ENCODE measurements at regions not wholly inside any gene's neighbourhood (a gene's known extent, or its start where the extent isn't known, plus 50 kb on each side); places are given as distances from the start of the nearest gene placed in this dataset.

DNA sequence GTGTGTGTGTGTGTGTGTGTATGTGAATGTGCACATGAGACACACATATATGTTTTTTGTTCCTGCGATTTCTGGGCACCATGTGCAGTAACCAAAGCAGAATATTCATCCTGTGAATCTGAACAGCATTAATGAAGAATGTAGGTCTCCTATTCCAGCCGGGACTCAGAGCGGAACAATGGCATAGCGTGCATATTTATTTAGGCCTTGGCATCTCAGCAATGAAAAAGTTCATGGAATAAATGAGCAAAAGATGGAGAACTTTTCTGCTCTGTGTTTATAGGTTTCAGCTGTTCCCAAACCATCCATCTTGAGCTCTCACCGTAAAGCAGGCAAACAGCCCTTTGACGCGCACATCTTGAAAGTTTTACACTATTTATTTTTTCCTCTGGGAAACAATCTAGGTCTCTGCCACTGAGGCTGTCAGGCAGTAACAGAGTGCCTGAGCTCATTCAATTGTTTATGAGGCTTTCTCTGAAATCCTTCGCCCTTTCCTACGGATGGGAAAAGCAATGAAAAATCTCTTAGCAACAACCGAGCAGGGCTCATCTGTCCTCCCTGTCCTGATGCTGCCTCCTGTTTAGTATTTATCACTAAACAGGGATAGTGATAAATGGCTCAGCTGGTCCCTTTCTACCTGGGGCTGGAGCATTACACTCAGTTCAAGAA lies 65.9 kb upstream of the KCNK12 start:
- Histone ChIP-seq H3K9ac (ENCODE audit: low read depth in 2 of 2, low read length in 2 of 2) (no peak overlapping the region), H3K4me1 (no peaks in the 10 kb centered on the region), H3K27ac (no peak overlapping the region), H3K4me3 (no peak overlapping the region), H3K36me3 (no peaks in the 10 kb centered on the region), H3K27me3 (no peaks in the 10 kb centered on the region), H3K9me3 (no peaks in the 10 kb centered on the region)
- intact Hi-C loops (cut with DNase I) = no loop called here
- TF ChIP-seq, protein P1, sequence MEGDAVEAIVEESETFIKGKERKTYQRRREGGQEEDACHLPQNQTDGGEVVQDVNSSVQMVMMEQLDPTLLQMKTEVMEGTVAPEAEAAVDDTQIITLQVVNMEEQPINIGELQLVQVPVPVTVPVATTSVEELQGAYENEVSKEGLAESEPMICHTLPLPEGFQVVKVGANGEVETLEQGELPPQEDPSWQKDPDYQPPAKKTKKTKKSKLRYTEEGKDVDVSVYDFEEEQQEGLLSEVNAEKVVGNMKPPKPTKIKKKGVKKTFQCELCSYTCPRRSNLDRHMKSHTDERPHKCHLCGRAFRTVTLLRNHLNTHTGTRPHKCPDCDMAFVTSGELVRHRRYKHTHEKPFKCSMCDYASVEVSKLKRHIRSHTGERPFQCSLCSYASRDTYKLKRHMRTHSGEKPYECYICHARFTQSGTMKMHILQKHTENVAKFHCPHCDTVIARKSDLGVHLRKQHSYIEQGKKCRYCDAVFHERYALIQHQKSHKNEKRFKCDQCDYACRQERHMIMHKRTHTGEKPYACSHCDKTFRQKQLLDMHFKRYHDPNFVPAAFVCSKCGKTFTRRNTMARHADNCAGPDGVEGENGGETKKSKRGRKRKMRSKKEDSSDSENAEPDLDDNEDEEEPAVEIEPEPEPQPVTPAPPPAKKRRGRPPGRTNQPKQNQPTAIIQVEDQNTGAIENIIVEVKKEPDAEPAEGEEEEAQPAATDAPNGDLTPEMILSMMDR (IDR thresholded peaks at IDR 0.05) = no peak
- DNase-seq = no peak

DNA sequence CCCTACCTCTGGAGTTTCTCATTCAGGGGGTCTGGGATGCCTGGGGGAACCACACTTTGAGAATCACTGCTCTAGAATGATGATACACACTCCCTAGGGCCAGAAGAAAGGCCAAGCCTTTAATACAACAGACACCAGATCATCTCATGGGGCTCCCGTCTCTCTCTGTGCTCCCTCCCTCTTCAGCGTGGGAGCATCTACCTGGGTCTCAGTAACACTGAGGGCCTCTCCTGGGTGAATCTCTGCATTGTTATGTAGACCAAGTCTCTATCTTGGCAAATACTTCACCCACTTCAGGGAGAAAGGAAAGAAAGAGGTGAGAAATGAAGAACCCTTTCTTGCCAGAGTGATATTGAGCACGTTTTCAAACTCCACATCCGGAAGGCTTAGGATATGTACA lies 65.4 kb upstream of the KCNK12 start:
- H3K9ac ChIP-seq (ENCODE audit: low read depth in 2 of 2, low read length in 2 of 2) = no peak overlapping the region
- no peak for DNase-seq
- intact Hi-C loops (cut with DNase I) = no loop called here
- no peaks in the 10 kb centered on the region for H3K9me3 ChIP-seq
- no peaks in the 10 kb centered on the region for H3K36me3 ChIP-seq
- no peak overlapping the region for H3K4me3 ChIP-seq
- H3K27ac ChIP-seq = no peak overlapping the region
- TF ChIP-seq, protein P1 (IDR thresholded peaks at IDR 0.05) = no peak
- no peaks in the 10 kb centered on the region for H3K4me1 ChIP-seq
- H3K27me3 ChIP-seq = no peaks in the 10 kb centered on the region

DNA sequence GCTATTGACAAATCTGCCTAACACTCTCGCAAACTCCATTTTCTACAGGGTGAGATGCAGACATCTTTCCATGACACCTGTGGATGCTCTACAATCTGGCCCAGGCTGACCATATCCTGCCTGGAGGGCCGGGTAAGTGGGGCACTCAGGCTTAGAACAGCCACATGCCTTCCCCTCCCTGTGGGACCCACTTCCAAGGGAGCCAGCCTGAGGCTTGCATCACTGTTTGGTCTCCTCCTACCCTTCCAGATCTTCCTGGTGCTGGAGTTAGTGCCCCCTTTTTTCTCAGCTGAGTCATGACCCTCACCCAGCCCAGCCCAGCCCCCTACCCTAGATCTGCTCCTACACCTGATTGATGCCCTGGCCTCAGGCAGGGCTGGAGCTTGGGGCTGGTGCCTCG lies 62.0 kb upstream of the KCNK12 start:
- TF ChIP-seq, protein P1 (IDR thresholded peaks at IDR 0.05) = no peak
- no peak for DNase-seq

DNA sequence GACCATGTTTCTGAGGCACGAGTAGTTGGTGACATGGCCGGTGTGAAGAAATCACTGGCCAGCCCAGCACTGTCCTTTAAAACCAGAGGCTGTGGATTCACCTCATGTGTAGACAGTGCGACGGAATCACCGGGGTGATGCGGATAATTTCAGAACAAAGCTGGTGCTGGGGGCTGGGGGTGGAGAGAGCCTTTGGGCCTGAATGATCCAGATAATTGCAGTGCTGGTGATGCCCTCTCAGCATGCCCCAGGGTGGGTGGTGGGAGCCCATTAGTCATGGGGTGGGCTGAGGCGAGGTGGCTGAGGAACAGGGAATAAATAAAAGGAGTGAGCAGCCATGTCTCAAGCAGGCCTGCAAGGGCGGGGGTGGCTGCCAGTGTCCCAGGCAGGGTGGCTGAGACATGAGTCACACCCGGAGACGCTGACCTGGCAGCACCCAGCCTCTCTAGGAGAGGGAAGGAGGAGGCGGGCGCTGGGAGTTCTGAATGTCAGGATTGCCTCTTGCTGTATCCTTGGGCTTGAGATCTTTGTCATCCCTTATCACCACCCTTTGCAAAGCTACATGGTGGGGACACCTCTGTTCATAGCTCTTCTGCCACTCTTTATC lies 61.1 kb upstream of the KCNK12 start:
- TF ChIP-seq, protein P1 (IDR thresholded peaks at IDR 0.05) = no peak
- Histone ChIP-seq H3K4me1 (no peaks in the 10 kb centered on the region), H3K4me3 (no peak overlapping the region), H3K9me3 (no peaks in the 10 kb centered on the region), H3K36me3 (no peaks in the 10 kb centered on the region), H3K27ac (no peak overlapping the region), H3K9ac (ENCODE audit: low read depth in 2 of 2, low read length in 2 of 2) (no peak overlapping the region), H3K27me3 (no peaks in the 10 kb centered on the region)
- intact Hi-C loops (cut with DNase I) = no loop called here
- peak; percentile 46 for DNase-seq

More for the DNA sequence above, 62.0 kb upstream of the KCNK12 start:
- Histone ChIP-seq H3K27ac (no peak overlapping the region), H3K27me3 (no peaks in the 10 kb centered on the region), H3K9me3 (no peaks in the 10 kb centered on the region), H3K9ac (ENCODE audit: low read depth in 2 of 2, low read length in 2 of 2) (no peak overlapping the region), H3K4me3 (no peak overlapping the region), H3K4me1 (no peaks in the 10 kb centered on the region), H3K36me3 (no peaks in the 10 kb centered on the region)
- intact Hi-C loops (cut with DNase I) = no loop called here

DNA sequence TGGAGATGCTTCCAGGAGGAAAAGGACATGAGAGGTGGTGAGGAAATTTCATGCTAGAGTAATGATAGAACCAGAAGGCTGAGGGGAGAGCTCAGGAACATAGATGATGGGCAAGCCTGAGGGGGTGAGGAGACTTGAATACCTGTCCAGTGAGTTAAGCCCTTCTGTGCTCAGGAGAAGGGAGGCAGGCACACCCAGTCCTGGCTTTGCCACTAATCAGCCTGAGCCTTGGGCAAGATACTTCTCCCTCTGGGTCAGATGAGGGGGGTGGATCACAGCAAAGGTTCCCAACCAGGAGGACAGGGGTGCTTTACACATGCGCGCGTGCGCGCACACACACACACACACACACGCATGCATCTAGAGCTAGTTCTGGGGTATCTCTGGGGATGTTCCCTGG lies 60.5 kb upstream of the KCNK12 start:
- intact Hi-C loops (cut with DNase I) = no loop called here
- no peak for DNase-seq
- H3K27ac ChIP-seq = no peak overlapping the region
- no peaks in the 10 kb centered on the region for H3K4me1 ChIP-seq
- H3K9ac ChIP-seq (ENCODE audit: low read depth in 2 of 2, low read length in 2 of 2) = no peak overlapping the region
- H3K36me3 ChIP-seq = no peaks in the 10 kb centered on the region
- no peaks in the 10 kb centered on the region for H3K27me3 ChIP-seq
- TF ChIP-seq, protein P1 (IDR thresholded peaks at IDR 0.05) = no peak
- no peaks in the 10 kb centered on the region for H3K9me3 ChIP-seq
- H3K4me3 ChIP-seq = no peak overlapping the region

Data from colonic mucosa (tissue), 4 donors.